Heart right ventricle (tissue), 16 donors: ENCODE measurements at regions not wholly inside any gene's neighbourhood (a gene's known extent, or its start where the extent isn't known, plus 50 kb on each side); places are given as distances from the start of the nearest gene placed in this dataset.

Experiments used
- ATAC-seq, 8 donors: fragments of 200-7000 bp; cut with Tn5 transposase; one replicate each; pipeline ENCODE4 v1.9.1; 2020; ENCODE audit warnings: mild to moderate bottlenecking in 8 of 8, moderate library complexity in 8 of 8, moderate number of reproducible peaks in 1 of 8
- DNase-seq, 2 donors: peaks; one replicate each; pipeline ENCODE4 v3.0.0-alpha.2; 2020
- H3K27ac ChIP-seq, 10 donors: fragments of 200-600 bp; sonication (generic) in 2 of 10; one replicate each; pipeline versions ENCODE4 v1.5.0 to v1.8.0; 2020 to 2022; ENCODE audit warnings: mild to moderate bottlenecking in 3 of 10
- H3K27me3 ChIP-seq, 7 donors: fragments of 200-600 bp; one replicate each; pipeline ENCODE4 v1.8.0; 2021 to 2022; ENCODE audit warnings: mild to moderate bottlenecking in 2 of 7
- H3K36me3 ChIP-seq, 9 donors: fragments of 200-600 bp; sonication (generic) in 1 of 9; one replicate each; pipeline versions ENCODE4 v1.5.0 to v1.8.0; 2020 to 2022; ENCODE audit warnings: mild to moderate bottlenecking in 2 of 9
- H3K4me1 ChIP-seq, 9 donors: fragments of 200-600 bp; sonication (generic) in 1 of 9; one replicate each; pipeline versions ENCODE4 v1.5.0 to v1.8.0; 2020 to 2022; ENCODE audit warnings: mild to moderate bottlenecking in 4 of 9
- H3K4me3 ChIP-seq, 10 donors: fragments of 200-600 bp; sonication (generic) in 2 of 10; one replicate each; pipeline versions ENCODE4 v1.5.0 to v1.8.0; 2020 to 2022; ENCODE audit warnings: mild to moderate bottlenecking in 7 of 10, moderate library complexity in 2 of 10
- H3K9me3 ChIP-seq, 11 donors: fragments of 200-600 bp in 10 of 11; sonication (generic) in 2 of 11; one replicate each; pipeline versions ENCODE4 v1.5.0 to v1.8.0; 2013 to 2022; ENCODE audit warnings: mild to moderate bottlenecking in 2 of 11, control low read depth in 1 of 11, moderate library complexity in 1 of 11
- CTCF ChIP-seq, 9 donors: fragments of 200-600 bp; sonication (generic) in 2 of 9; IDR thresholded peaks; one replicate each; pipeline versions ENCODE4 v1.5.0 to v1.8.0; 2021 to 2022; ENCODE audit warnings: antibody characterized with exemption in 9 of 9, mild to moderate bottlenecking in 5 of 9, moderate library complexity in 1 of 9
- WGBS, 2 donors: extraction: QIAGEN DNeasy Blood & Tissue Kit; methylation state at CpG; one replicate each; pipeline ENCODE4 v1.1.7; 2013; ENCODE audit warnings: inconsistent platforms in 1 of 2; 5-methylcytosine and 5-hydroxymethylcytosine counted together
- intact Hi-C, 10 donors: fragments of 100-400 bp; cut with DNase I; formaldehyde crosslinking; loops; one replicate each; pipeline versions ENCODE4 v1.11.1 to v1.14.2; 2022
- donor health status: Arrhythmogenic right ventricular cardiomyopathy.
- donor health status: ischemic (EF 13 %, LVEDD 7.1; RV severe dilation, severe dysfunction).
- donor health status: healthy with polysubstance abuse.
- donor health status: DM: no; HTN: yes; CAD: no.
- donor health status: DM: no; HTN: no; CAD: no.
- donor health status: ischemic (EF 25% LVEDD 6.9; RV normal size, moderate dysfunction).
- donor health status: ischemic (EF 25% LVEDD 5.7; RV mildly dilated, moderate dysfunction).
- donor health status: healthy.
- donor health status: DM: yes; HTN: yes; CAD: no.
- donor health status: Ischemic cardiomyopathy.
- donor health status: ischemic (EF 35%, LVEDD 5.7; RV mildly dilated, moderate dysfunction).
- donor health status: nonischemic (EF 11% LVEDD 7.7; RV severe dilation, severe dysfunction).
- donor health status: DM: yes; HTN: yes; CAD: no.
- donor health status: PGD.
- donor health status: ischemic (EF 29% LVEDD 5.4; RV normal size, mild dysfunction).
- donor health status: nonischemic (EF 23%, LVEDD 6.1; RV moderate dilation, normal function).

GRCh38 chr11:87602776-87603175, 565.0 kb downstream of the TMEM135 start:
- Histone ChIP-seq H3K9me3 (peaks cover 0 to 8% (median 0%) of the 10 kb centered on the region in 11 donors), H3K27ac (no peak overlapping the region), H3K36me3 (no peaks in the 10 kb centered on the region), H3K4me3 (no peak overlapping the region), H3K27me3 (no peaks in the 10 kb centered on the region), H3K4me1 (no peaks in the 10 kb centered on the region)
- intact Hi-C loops, result no loop called here
- DNase-seq, result no peak
- WGBS, 2 donors, result 94% methylated on average over 1 of the region's 1 CpG
- no peak for ATAC-seq
- TF ChIP-seq CTCF (IDR thresholded peaks at IDR 0.05), result no peak

- no peak for TF ChIP-seq CTCF (IDR thresholded peaks at IDR 0.05)
- WGBS, 2 donors, result 64 to 65% methylated on average over 4 of the region's 4 CpGs
- no peak for ATAC-seq
- DNase-seq, result no peak
- Histone ChIP-seq H3K4me3 (no peak overlapping the region), H3K4me1 (no peaks in the 10 kb centered on the region), H3K36me3 (no peaks in the 10 kb centered on the region), H3K27ac (no peak overlapping the region), H3K9me3 (peaks cover 0 to 3% (median 0%) of the 10 kb centered on the region in 11 donors), H3K27me3 (no peaks in the 10 kb centered on the region)
- intact Hi-C loops, result no loop called here
Measured at GRCh38 chr11:87600938-87601337, 563.2 kb downstream of the TMEM135 start.

- DNase-seq (no peak), ATAC-seq (no peak)
- Histone ChIP-seq H3K9me3 (peaks cover 0 to 20% (median 0%) of the 10 kb centered on the region in 11 donors), H3K4me3 (no peak overlapping the region), H3K36me3 (no peaks in the 10 kb centered on the region), H3K27me3 (no peaks in the 10 kb centered on the region), H3K4me1 (no peaks in the 10 kb centered on the region), H3K27ac (no peak overlapping the region)
- intact Hi-C loops, result no loop called here
- TF ChIP-seq CTCF (IDR thresholded peaks at IDR 0.05), result no peak
Measured at GRCh38 chr11:87597725-87598124, 560.0 kb downstream of the TMEM135 start.

GRCh38 chr11:87596176-87596575, 558.4 kb downstream of the TMEM135 start:
- H3K36me3 ChIP-seq, result no peaks in the 10 kb centered on the region
- WGBS, 2 donors, result 74 to 78% methylated on average over 5 of the region's 5 CpGs
- no peak for TF ChIP-seq CTCF (IDR thresholded peaks at IDR 0.05)

More at GRCh38 chr11:87596176-87596575, 558.4 kb downstream of the TMEM135 start:
- Histone ChIP-seq H3K27me3 (no peaks in the 10 kb centered on the region), H3K9me3 (peaks cover 0 to 36% (median 3%) of the 10 kb centered on the region in 11 donors), H3K4me1 (no peaks in the 10 kb centered on the region), H3K4me3 (no peak overlapping the region), H3K27ac (no peak overlapping the region)
- DNase-seq, result no peak
- ATAC-seq, result no peak
- intact Hi-C loops, result no loop called here
